HFFc6 (cell line): ENCODE measurements at regions not wholly inside any gene's neighbourhood (a gene's known extent, or its start where the extent isn't known, plus 50 kb on each side); places are given as distances from the start of the nearest gene placed in this dataset.

ENCODE experiments used
- DNase-seq: peaks from one replicate; pipeline ENCODE4 v3.0.0-alpha.2; 2018
- H3K27ac Mint-ChIP-seq: 2 replicates; pipeline ENCODE4 v1.8.0; 2020; ENCODE audit warnings: mild to moderate bottlenecking, mixed read lengths
- H3K27me3 Mint-ChIP-seq: 2 replicates; pipeline ENCODE4 v1.8.0; 2021; ENCODE audit warnings: mild to moderate bottlenecking, moderate library complexity, mixed read lengths; ENCODE audit not compliant: insufficient read depth
- H3K36me3 Mint-ChIP-seq: 2 replicates; pipeline ENCODE4 v1.8.0; 2021; ENCODE audit warnings: low read depth, mixed read lengths
- H3K4me1 Mint-ChIP-seq: 2 replicates; pipeline ENCODE4 v1.8.0; 2020; ENCODE audit warnings: low read depth, mixed read lengths
- H3K4me3 Mint-ChIP-seq: 2 replicates; pipeline ENCODE4 v1.8.0; 2020; ENCODE audit warnings: mild to moderate bottlenecking, moderate library complexity, mixed read lengths
- H3K9me3 Mint-ChIP-seq: 2 replicates; pipeline ENCODE4 v1.8.0; 2020; ENCODE audit warnings: mild to moderate bottlenecking, mixed read lengths
- TF ChIP-seq, protein P1 (sequence below): fragments of 200-600 bp; sonication (generic); IDR thresholded peaks from 2 replicates; pipeline ENCODE4 v1.5.0; 2021; ENCODE audit warnings: antibody characterized with exemption, mild to moderate bottlenecking

DNA sequence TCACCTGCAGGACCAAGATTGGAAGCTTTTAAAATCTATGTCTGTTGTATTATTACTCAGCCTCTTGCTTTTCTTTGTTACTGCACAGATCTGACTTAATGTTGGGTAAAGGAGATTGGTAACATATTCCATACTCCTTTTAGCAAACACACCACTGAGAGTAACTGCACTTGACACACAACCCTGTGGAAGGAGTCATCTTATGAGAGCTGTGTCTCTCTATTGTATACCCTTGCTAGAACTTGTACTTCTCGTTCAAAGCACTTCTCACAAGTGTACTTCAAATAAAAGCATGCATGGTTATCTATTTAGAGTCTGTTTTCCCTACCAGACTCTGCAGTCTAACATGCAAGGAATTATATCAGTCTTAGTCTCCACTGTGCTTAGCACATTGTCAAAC lies 813.4 kb downstream of the ADGRL2 start:
- no peak for DNase-seq
- H3K36me3 Mint-ChIP-seq = no peaks in the 10 kb centered on the region
- no peaks in the 10 kb centered on the region for H3K4me1 Mint-ChIP-seq
- TF ChIP-seq, protein P1, sequence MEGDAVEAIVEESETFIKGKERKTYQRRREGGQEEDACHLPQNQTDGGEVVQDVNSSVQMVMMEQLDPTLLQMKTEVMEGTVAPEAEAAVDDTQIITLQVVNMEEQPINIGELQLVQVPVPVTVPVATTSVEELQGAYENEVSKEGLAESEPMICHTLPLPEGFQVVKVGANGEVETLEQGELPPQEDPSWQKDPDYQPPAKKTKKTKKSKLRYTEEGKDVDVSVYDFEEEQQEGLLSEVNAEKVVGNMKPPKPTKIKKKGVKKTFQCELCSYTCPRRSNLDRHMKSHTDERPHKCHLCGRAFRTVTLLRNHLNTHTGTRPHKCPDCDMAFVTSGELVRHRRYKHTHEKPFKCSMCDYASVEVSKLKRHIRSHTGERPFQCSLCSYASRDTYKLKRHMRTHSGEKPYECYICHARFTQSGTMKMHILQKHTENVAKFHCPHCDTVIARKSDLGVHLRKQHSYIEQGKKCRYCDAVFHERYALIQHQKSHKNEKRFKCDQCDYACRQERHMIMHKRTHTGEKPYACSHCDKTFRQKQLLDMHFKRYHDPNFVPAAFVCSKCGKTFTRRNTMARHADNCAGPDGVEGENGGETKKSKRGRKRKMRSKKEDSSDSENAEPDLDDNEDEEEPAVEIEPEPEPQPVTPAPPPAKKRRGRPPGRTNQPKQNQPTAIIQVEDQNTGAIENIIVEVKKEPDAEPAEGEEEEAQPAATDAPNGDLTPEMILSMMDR = no peak
- peaks cover 13% of the 10 kb centered on the region for H3K9me3 Mint-ChIP-seq
- no peak overlapping the region for H3K27ac Mint-ChIP-seq
- no peaks in the 10 kb centered on the region for H3K27me3 Mint-ChIP-seq
- H3K4me3 Mint-ChIP-seq = no peak overlapping the region

DNA sequence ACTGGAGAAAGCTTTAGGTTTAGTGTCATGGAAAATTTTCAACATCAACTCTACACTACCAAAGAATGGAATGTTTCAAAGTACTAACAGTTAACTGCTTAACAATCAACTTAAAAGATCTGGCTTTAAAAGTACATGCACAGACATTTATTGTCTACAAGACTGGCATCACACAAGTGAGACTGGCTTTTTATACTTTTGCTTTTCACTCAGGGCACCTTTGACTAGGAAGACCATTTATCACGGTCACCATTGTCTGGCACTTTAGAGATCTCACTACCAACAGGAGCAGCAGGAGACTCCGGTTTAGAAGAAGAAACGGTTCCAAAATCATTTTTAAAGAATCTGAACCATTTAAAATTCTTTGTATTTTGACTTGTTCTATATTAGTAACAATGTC lies 812.3 kb downstream of the ADGRL2 start:
- H3K27me3 Mint-ChIP-seq = no peaks in the 10 kb centered on the region
- H3K36me3 Mint-ChIP-seq = no peaks in the 10 kb centered on the region
- H3K4me3 Mint-ChIP-seq = no peak overlapping the region
- peaks cover 15% of the 10 kb centered on the region for H3K9me3 Mint-ChIP-seq
- no peaks in the 10 kb centered on the region for H3K4me1 Mint-ChIP-seq
- no peak for DNase-seq
- no peak overlapping the region for H3K27ac Mint-ChIP-seq
- TF ChIP-seq, protein P1 = no peak

- no peak for DNase-seq
- Mint-ChIP-seq H3K36me3 (no peaks in the 10 kb centered on the region), H3K27ac (no peak overlapping the region), H3K4me3 (no peak overlapping the region), H3K9me3 (peaks cover 34% of the 10 kb centered on the region), H3K27me3 (no peaks in the 10 kb centered on the region), H3K4me1 (no peaks in the 10 kb centered on the region)
- TF ChIP-seq, protein P1 = no peak
These were observed 805.8 kb downstream of the ADGRL2 start for GRCh38 chr1:82606546-82606945.

GRCh38 chr1:82604524-82604923 lies 803.8 kb downstream of the ADGRL2 start:
- no peak overlapping the region for H3K4me3 Mint-ChIP-seq
- H3K9me3 Mint-ChIP-seq = peaks cover 21% of the 10 kb centered on the region
- TF ChIP-seq, protein P1 = no peak
- H3K27ac Mint-ChIP-seq = no peak overlapping the region
- H3K27me3 Mint-ChIP-seq = no peaks in the 10 kb centered on the region
- DNase-seq = no peak
- H3K4me1 Mint-ChIP-seq = no peaks in the 10 kb centered on the region
- H3K36me3 Mint-ChIP-seq = no peaks in the 10 kb centered on the region

DNA sequence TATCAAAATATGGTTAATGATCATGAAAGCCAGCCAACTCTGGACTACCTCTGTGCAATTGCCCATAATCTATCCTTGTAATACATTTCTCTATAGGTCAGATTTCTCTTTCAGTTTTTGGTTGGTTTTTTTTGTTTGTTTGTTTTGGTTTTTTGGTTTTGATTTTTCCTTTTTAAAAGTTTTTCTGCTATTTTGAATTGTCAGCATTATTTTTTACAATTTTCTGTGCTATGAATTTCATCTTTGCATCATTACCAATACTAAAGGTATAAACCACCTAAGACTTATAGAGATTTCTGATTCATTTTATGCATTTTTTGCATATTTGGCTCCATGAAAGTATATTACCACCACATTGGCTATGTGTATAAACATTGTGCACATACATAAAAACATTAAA lies 799.6 kb downstream of the ADGRL2 start:
- no peaks in the 10 kb centered on the region for H3K36me3 Mint-ChIP-seq
- no peaks in the 10 kb centered on the region for H3K27me3 Mint-ChIP-seq
- TF ChIP-seq, protein P1 = no peak
- no peak overlapping the region for H3K27ac Mint-ChIP-seq
- no peak for DNase-seq
- peaks cover 23% of the 10 kb centered on the region for H3K9me3 Mint-ChIP-seq
- H3K4me3 Mint-ChIP-seq = no peak overlapping the region
- no peaks in the 10 kb centered on the region for H3K4me1 Mint-ChIP-seq

DNA sequence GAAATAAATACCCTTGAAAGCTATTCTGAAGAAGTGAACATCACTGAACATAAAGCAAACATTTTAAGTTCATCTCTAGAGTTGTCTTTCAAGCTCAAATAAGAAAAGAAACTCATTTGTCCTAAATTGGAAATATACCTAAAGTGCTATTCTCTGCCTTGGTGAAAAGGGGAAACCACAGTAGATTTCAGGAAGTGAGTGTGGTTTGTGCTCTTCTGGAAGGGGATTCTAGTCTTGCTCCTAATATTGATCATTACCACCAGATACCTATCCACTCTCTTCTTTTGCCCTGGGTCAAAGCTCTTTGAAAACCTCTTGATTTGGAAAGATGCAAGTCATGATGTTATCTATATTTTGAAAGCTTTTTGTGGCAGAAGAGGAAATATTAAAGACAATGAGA lies 798.1 kb downstream of the ADGRL2 start:
- no peaks in the 10 kb centered on the region for H3K27me3 Mint-ChIP-seq
- no peaks in the 10 kb centered on the region for H3K4me1 Mint-ChIP-seq
- peaks cover 31% of the 10 kb centered on the region for H3K9me3 Mint-ChIP-seq
- no peaks in the 10 kb centered on the region for H3K36me3 Mint-ChIP-seq
- no peak for DNase-seq
- TF ChIP-seq, protein P1 = no peak
- no peak overlapping the region for H3K4me3 Mint-ChIP-seq
- no peak overlapping the region for H3K27ac Mint-ChIP-seq
